ENCODE measurements at regions not wholly inside any gene's neighbourhood (a gene's known extent, or its start where the extent isn't known, plus 50 kb on each side); places are given as distances from the start of the nearest gene placed in this dataset.

GRCh38 chr2:239743206-239743605 is 281.9 kb downstream of the NDUFA10 start:
- TF ChIP-seq CTCF (IDR thresholded peaks at IDR 0.05) = no peak
- no peak for TF ChIP-seq ZFX (IDR thresholded peaks at IDR 0.05; ENCODE audit: borderline replicate concordance)

All from 22Rv1 (cell line).